Sciatic nerve (tissue), 2 donors: ENCODE measurements at regions not wholly inside any gene's neighbourhood (a gene's known extent, or its start where the extent isn't known, plus 50 kb on each side); places are given as distances from the start of the nearest gene placed in this dataset.

Experiments used
- ATAC-seq: fragments of 200-7000 bp; cut with Tn5 transposase; one replicate; pipeline ENCODE4 v1.9.1; 2020; ENCODE audit warnings: mild to moderate bottlenecking, moderate library complexity
- DNase-seq: peaks from one replicate; pipeline ENCODE4 v3.0.0-alpha.2; 2020; ENCODE audit warnings: low spot score
- intact Hi-C: fragments of 100-400 bp; cut with DNase I; formaldehyde crosslinking; loops from one replicate; pipeline ENCODE4 v1.14.2; 2022
- donor health status: DM: no; HTN: no; CAD: no.
- donor health status: DM: no; HTN: no; CAD: no.

DNA sequence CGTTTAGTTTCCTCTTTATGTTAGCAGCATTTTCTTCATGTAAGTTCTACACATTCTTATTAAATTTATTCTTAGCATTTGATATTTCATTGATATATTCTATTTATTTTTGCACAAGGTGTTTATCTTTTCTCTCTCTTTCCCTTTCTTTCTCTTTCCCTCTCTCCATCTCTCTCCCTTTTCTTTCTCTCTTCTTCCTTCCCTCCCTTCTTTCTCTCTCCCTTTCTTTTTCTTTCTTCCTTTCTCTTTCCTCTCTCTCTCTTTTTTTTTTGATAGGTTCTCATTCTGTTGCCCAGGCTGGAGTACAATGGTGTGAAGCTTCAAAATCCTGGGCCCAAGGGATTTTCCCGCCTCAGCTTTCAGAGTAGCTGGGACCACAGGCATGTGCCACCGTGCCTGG, 176.4 kb downstream of the AXIN2 start:
- intact Hi-C loops = no loop called here
- DNase-seq (no peak), ATAC-seq (no peak)

DNA sequence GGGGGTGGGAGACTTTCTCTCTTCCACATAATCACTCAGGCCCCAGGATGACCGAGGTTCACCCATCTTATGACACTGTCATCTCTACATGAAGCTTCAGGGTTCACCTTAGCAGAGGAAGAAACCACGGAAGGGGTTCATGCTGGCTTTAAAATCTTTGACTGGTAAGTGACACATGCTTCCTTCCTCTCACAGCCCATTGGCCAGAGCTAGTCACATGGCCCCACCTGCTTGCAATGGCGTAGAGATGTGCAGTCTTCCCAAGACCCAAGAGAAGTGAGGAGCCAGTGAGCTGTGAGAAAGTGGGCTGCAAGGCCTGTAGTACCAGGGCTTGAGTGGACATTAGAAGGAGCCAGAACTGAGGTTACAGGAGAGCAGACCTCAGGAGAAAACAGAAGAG, 180.3 kb downstream of the AXIN2 start:
- no peak for ATAC-seq
- intact Hi-C loops = no loop called here
- DNase-seq = no peak

DNA sequence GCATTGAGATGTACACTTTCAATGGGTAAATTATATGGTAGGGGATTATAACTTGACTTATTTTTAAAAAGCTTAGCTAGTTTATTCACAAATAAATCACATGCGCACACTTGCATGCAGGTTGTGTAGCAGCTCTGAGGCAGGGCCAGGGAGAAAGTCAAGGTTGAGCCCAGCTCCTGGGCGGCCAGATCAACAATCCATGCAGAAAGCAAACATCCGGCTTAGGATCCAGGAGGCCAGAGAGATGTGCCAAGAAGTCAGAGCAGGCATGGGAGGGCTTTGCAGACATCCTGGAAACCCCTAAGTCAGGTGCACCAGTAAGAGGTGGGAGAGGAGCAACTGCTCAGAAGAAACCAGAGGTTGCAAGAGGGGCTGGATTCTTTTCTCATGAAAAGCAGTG, 186.5 kb downstream of the AXIN2 start:
- ATAC-seq (no peak), DNase-seq (no peak)
- intact Hi-C loops = no loop called here

DNA sequence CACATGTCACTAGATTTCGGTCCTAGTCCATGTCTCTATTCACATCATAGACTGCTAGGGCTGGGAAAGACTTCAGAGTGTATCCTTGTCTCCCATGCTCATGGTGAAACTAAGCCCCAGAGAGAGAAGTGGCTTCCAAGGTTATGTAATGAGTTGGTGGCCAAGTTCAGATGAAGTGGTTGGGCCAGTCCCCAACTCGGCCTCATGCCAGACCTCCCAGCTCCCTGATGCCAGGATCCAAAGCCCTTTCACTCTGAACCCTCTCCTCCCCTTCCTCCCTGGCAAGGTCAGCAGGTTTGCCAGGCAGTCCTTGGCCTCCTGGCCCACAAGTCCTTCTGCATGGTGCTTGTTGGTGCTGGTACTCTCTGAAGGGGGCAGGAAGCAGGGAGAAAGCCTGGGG, 189.7 kb downstream of the AXIN2 start:
- ATAC-seq (no peak), DNase-seq (no peak)

DNA sequence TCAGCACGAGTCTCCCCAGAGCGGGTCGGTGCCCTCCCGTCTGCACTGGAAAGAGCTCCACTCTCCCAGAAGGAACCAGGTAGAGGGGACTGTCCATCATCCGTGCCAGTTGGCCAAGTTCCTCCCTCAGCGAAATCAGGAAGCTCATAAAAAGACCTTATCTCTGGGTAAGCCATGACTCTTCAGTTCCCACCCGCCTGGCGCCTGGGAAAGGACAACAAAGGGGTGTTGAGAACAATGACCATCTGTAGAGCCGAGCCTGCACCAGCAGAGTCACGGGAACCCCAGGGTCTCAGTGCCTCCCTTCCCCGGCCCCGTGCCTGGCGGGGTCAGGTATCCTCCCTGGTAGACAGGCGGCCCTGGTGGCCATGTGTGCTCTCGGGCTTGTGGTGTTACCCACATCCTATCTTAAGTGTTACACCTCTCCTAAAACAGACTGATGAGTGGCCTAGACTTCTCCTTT, 190.7 kb downstream of the AXIN2 start:
- DNase-seq (no peak), ATAC-seq (no peak)
- intact Hi-C loops = no loop called here

More for the DNA sequence above, 189.7 kb downstream of the AXIN2 start:
- intact Hi-C loops = no loop called here

DNA sequence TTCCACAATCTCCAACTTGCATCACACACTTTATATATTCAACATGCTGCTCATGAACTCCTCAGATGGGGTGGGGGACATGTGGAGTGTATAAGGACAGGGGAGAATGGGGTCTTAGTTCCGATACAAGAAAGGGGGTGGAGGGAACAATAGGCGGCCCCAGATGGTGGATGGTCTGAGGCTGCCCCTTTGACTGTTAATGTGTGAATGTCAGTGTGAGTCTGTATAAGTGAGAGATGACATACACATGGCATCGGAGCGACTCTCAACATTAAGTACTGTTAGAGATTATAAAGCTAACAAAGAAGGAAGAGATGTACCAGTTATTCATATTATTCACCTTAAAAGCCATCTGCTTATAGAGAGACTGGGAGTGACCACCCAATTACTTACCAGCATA, 193.1 kb downstream of the AXIN2 start:
- DNase-seq (no peak), ATAC-seq (no peak)
- intact Hi-C loops = no loop called here

DNA sequence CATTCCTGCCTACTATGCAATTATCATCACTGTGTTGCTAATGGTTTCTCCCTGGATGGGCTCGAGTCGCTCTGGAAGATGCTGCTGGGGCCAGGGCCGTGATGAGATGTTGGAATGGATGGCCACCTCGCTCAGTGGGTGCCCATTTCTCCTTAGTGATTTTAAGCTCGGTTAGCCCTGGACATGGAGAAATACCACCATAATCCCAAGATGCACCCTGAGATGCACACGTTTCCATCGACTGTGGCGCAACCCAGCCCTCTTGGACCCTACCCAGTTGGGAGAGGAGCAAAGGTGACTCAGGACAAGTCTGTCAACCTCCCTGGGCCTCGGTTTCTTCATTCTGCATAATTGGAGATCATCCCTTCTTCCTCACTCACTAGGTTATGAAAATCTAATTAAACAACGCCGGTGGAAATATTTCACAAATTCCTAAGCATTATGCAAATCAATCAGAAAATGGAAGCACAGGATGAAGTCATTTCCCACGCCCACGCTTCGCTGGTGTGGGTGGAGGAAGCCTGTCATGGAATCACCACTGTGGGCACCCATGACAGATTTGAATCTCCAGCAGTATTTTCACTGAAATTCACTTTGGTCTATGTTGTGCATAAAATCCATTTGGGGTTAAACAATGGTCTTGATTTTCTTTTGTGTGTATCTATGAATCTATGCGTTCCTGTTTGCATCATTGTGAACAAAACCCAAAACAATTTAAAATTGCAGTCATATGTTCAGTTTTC, 195.2 kb downstream of the AXIN2 start:
- DNase-seq (no peak), ATAC-seq (no peak)
- intact Hi-C loops = no loop called here

DNA sequence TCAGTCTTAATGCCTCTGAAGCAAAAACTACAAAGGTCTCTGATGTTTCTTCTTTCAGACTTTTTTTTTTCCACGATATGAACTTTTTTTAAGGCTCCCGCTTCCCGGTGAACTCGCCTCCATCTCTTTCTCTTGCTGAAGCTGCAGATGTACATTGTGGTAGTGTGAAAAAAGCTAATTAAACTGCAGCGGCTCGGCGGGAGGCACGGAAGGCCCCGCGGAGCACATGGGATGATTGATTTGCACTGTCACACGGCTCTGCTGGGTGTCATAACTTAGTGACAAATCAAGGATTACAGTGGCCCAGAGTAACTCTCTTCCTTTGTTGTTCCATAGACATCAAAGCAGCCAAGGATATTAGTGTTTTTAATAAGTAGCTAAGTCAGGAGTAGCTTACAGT, 196.3 kb downstream of the AXIN2 start:
- no peak for DNase-seq
- no peak for ATAC-seq
- intact Hi-C loops = no loop called here

DNA sequence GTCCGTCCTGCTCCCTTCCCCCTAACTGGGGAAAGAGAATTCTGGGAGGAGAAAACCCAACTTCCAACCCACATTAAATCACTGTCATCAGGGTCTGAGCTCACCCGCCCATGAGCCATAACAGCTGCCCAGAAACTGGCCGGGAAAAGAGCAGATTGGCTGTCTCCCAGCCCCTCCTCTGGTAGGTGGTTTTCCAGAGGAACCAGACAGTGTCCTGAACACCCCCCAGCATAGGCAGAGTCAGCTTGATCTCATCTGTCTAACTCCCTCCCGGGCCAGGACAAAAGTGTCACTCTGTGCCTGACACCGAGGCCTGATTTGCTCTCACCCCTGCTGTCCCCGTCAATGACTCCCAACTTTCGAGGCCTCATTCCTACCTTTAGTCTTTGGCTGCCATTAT, 197.0 kb downstream of the AXIN2 start:
- no peak for ATAC-seq
- intact Hi-C loops = no loop called here
- DNase-seq = no peak

DNA sequence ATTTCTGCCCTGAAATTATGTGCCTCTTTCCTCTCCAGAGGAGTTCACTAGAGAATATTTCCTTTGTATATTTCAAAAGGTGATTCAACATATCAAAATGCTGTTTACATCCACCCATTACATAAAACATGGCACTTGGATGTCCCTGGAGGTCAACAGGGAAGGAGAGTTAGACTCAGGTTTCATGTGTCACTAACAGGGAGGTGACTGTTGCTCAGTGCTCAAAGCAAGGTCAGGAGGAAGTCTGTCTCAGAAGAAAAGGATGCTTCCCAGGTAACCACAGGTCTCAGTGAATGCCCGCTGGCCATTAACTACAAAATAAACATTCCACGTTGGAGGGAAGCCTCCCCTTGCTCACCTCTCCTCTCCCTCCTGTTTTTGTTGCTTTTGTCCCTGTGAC, 198.6 kb downstream of the AXIN2 start:
- no peak for DNase-seq
- intact Hi-C loops = no loop called here
- no peak for ATAC-seq

DNA sequence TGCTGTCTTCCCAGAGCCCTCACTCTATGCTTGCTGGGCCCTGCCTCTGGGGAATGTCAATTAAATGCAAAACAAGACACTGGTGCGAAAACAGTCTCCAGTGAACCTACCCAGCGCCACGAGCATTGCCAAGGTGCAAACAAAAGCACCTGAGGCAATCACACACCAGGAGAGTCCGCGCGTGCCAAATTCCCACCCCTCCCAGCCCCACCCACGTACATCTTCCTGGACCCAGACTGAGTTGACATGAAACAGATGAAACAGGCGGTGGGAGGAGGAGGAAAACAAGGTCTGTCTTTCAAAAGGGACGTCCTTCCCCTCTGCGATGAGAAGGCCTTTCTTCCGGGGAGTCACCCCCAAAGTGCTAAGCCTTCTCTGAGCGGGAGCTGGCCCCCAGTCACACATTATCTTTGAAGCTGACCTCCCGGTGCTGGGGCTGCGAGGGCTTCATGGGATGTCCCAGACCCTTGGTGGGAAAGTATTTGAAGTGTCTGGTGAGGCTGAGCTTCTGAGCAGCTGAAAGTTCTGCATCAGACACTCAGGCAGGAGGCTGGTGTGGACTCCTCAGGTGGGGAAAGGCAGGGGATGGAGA, 200.4 kb downstream of the AXIN2 start:
- DNase-seq (no peak), ATAC-seq (no peak)
- intact Hi-C loops = no loop called here

DNA sequence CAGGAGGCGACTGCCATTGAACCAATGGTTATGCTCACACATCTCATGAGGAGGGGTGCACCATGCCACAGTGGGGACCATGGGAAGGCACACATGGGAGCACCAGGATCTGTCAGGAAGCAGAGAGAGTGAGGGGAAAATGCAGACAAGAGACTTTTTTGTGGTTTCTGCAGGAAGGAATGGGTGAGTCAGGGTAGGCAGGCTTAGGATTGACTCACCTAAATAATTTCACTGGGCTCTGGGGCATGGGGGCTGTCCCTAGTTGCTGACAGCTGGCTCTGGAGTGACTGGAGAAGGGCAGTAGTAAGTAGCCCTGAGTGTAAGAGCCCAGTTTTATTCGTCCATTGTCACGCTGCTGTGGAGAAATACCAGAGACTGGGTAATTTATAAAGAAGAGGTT, 202.4 kb downstream of the AXIN2 start:
- ATAC-seq (no peak), DNase-seq (no peak)
- intact Hi-C loops = no loop called here

DNA sequence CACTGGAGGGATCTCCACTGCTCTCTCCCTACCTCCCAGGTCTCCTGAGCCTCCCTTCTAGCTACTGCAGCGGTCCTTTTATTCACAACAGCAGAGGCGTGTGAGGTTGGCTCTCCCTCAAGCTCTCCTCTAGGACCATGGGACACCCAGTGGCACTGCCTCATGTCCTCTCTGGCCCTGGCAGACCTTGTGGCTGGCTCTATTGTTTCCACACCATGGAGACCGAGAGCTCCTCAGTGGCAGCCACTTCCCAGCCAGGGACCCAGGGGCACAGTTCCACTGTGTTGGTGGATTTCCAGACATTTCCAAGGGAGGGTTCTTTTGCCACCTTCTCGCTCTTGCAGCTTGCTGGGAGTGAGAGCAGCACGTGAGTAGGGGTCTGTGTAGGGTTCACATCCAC, 204.9 kb downstream of the AXIN2 start:
- ATAC-seq (no peak), DNase-seq (no peak)

DNA sequence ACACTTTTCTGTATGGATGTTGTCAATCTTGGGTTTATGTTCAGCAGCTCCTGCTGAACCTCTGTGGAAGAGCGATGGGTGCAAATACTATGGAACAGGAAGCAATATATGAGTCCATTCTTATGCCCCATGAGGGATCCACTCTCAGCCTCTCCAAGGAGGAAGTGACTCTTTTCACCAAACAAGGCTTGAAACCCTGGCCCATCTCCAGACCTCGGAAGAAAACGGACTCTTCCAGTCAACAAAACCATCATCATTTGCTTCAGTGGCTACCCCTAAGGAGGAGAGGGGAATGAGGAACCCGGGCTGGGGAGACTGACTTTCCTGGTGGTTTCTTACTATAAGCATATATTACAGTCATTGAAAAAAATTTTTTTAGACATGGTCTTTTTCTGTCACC, 206.2 kb downstream of the AXIN2 start:
- intact Hi-C loops = no loop called here
- ATAC-seq (no peak), DNase-seq (no peak)

More for the DNA sequence above, 204.9 kb downstream of the AXIN2 start:
- intact Hi-C loops = no loop called here

DNA sequence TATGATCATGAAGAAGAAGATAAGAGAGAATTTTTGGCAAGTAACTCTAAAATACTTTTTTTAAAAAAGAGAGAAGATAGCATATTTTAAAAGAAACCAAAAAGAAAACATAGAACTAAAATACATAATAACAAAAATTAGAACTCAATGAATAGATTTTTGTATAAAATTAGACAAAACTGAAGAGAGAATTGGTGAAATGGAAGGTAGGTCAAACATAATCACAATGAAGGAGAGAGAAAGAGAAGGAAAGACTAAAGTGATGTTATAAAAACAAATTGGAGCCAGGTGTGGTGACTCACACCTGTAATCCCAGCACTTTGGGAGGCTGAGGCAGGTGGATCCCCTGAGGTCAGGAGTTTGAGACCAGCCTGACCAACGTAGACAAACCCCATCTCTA, 211.5 kb downstream of the AXIN2 start:
- ATAC-seq (no peak), DNase-seq (no peak)
- intact Hi-C loops = no loop called here

DNA sequence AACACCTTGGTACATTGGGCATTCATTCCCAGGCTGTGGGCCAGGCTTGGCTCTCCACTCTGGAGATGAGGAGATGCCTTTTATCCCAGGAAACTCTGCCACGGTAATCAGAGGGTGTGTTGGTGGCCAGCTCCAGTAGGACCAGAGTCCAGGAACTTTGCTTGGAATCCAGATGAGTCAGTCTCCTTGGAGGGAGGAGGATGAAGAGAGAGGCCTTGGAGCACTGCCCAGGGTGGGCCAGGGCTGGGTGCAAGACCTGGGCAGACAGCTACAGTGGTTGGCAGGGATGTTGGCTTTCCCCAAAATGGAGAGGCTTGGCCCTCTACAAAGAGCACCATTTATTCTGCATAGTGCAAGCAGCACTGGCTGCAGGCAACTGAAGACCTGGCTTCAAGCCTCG, 209.0 kb downstream of the RGS9 start:
- intact Hi-C loops = no loop called here
- ATAC-seq (no peak), DNase-seq (no peak)

DNA sequence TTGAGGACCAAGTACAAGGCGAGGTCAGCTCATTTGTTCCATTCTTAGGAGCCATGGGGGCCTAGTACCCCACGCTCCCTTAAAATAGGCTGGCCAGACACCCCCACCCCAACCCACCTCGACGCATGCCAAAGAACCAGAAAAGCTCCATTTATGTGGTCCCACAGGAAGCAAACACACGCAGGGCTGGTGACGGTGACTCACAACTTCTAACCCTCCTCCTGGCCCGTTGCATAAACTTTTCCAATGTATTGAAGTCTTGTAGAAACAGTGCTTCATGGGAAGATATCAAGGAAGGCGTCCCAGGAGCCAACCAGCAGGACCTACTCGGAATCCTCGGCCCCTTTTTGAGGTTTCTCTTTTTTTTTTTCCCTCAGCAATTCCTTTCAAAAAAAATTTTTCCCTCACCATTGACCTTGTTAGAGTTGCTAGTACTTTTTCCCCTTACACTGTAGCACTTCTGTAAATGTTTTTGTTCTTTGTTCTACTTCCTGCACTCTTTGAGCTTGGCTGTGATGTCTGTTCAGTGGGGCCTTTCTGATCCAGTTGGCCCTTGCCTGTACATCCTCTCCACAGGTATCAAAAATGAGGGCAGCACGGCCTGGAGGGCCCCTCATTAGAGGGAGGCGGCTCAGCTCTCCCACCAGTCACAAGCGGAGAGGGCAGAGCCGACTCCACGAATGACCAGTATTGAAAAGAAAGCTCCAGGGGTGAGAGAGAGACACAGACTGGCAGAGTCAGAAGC, 208.3 kb downstream of the RGS9 start:
- DNase-seq = no peak
- no peak for ATAC-seq
- intact Hi-C loops = no loop called here

DNA sequence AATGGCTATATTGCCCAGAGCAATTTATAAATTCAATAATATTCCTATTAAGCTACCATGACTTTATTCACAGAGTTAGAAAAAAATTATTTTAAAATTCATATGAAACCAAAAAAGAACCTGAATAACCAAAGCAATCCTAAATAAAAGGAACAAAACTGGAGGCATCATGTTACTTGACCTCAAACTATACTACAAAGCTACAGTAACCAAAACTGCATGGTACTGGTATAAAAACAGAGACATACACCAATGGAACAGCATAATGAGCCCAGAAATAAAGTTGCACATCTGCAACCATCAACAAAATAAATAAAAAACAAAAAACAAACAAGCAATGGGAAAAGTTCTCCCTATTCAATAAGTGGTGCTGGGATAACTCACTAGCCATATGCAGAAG, 203.2 kb downstream of the RGS9 start:
- DNase-seq (no peak), ATAC-seq (no peak)
- intact Hi-C loops = no loop called here

DNA sequence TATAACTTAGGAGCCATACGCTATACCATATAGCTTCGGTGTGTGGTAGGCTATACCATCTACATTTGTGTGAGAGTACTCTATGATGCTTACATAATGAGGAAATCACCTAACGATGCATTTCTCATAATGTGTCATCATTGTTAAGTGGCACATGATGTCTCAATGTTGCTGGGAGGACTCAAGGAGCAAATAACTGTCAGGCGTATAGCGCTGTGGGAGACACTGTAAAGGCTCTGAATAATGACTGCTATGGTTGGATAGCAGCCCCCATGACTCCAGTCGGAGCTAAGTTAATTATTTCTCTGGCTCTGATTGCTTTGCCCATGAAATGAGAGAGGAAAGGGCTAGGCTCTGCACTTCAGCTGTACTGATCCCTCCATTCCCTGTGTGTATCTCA, 197.2 kb downstream of the RGS9 start:
- DNase-seq = no peak
- no peak for ATAC-seq
- intact Hi-C loops = no loop called here

DNA sequence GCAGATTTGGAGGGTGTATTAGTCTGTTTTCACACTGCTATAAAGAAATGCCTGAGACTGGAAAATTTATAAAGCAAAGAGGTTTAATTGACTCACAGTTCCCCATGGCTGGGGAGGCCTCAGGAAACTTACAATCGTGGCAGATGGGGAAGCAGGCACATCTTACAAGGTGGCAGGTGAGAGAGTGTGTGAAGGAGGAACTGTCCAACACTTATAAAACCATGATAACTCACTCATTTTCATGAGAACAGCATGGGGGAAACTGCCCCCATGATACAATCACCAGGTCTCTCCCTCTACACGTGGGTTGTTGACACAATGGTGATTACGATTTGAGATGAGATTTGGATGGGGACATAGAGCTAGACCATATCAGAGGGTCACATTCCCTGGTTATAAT, 195.6 kb downstream of the RGS9 start:
- no peak for ATAC-seq
- DNase-seq = no peak
- intact Hi-C loops = no loop called here
